Right lobe of liver (tissue), 4 donors: ENCODE measurements at regions not wholly inside any gene's neighbourhood (a gene's known extent, or its start where the extent isn't known, plus 50 kb on each side); places are given as distances from the start of the nearest gene placed in this dataset.

Source experiments
- CTCF ChIP-seq, 4 donors: fragments of 200-600 bp in 3 of 4; fragments of 450-650 bp in 1 of 4; IDR thresholded peaks; one replicate each; pipeline versions ENCODE4 v1.5.1 to v1.8.0; 2016 to 2022; ENCODE audit warnings: antibody characterized with exemption in 4 of 4, mild to moderate bottlenecking in 2 of 4
- POLR2A ChIP-seq: fragments of 450-650 bp; IDR thresholded peaks from one replicate; pipeline ENCODE4 v1.6.1; 2017; ENCODE audit warnings: antibody characterized with exemption, mild to moderate bottlenecking
- donor health status: DM: no; HTN: no; CAD: no.
- donor health status: DM: no; HTN: no; CAD: no.
- donor health status: DM: no; HTN: yes; CAD: no.

GRCh38 chr2:234426616-234427015, 70.3 kb downstream of the ARL4C start:
- TF ChIP-seq CTCF (IDR thresholded peaks at IDR 0.05) (no peak), POLR2A (no peak)
